IMR-90 (cell line): ENCODE measurements at regions not wholly inside any gene's neighbourhood (a gene's known extent, or its start where the extent isn't known, plus 50 kb on each side); places are given as distances from the start of the nearest gene placed in this dataset.

Source experiments
- ATAC-seq: fragments of 200-7000 bp; cut with Tn5 transposase; 2 replicates; pipeline ENCODE4 v1.9.1; 2020; ENCODE audit warnings: low read depth, mild to moderate bottlenecking, moderate library complexity
- BruUV-seq: library from RNA; stranded (reverse); fragments of 400-500 nt; replicated peaks from 2 replicates; lab custom pipeline; 2021; lab: Mats Ljungman, UMichigan
- CTCF ChIA-PET: fragments of 300-600 bp; formaldehyde crosslinking; extraction: SDS; loops from one replicate; lab custom pipeline; 2021; ENCODE audit warnings: antibody characterized with exemption; lab: Yijun Ruan, JAX
- POLR2A ChIA-PET: fragments of 300-600 bp; sonication (Branson Sonifier 250); formaldehyde crosslinking; loops from one replicate; lab custom pipeline; 2022; ENCODE audit warnings: antibody characterized with exemption; ENCODE audit not compliant: unreplicated experiment; lab: Charles Lee
- DNase-seq: peaks from one replicate; pipeline ENCODE4 v3.0.0; 2013
- H2AFZ ChIP-seq: replicated peaks from 2 replicates; pipeline ENCODE3; 2013; ENCODE audit warnings: low read length, mild to moderate bottlenecking; ENCODE audit not compliant: poor library complexity
- H2AK5ac ChIP-seq: 2 replicates; pipeline ENCODE4 v1.6.1; 2013; ENCODE audit warnings: low read depth, low read length, inconsistent platforms
- H2AK9ac ChIP-seq: replicated peaks from 2 replicates; pipeline ENCODE3; 2013; ENCODE audit warnings: mild to moderate bottlenecking, low read depth, low read length, moderate library complexity; ENCODE audit not compliant: poor library complexity
- H2BK120ac ChIP-seq: 2 replicates; pipeline ENCODE4 v1.6.1; 2013; ENCODE audit warnings: low read depth, low read length, inconsistent platforms
- H2BK15ac ChIP-seq: 3 replicates; pipeline ENCODE4 v1.6.1; 2013; ENCODE audit warnings: low read depth, low read length, inconsistent platforms
- H2BK20ac ChIP-seq: 2 replicates; pipeline ENCODE4 v1.6.1; 2013; ENCODE audit warnings: low read depth, mild to moderate bottlenecking, inconsistent platforms, low read length, moderate library complexity
- H2BK5ac ChIP-seq: 2 replicates; pipeline ENCODE4 v1.6.1; 2013; ENCODE audit warnings: mild to moderate bottlenecking, low read depth, low read length, inconsistent platforms; ENCODE audit not compliant: poor library complexity, severe bottlenecking
- H3K14ac ChIP-seq: replicated peaks from 2 replicates; pipeline ENCODE4 v1.6.1; 2013; ENCODE audit warnings: low read depth, low read length, inconsistent platforms
- H3K18ac ChIP-seq: 2 replicates; pipeline ENCODE4 v1.6.1; 2013; ENCODE audit warnings: low read depth, low read length, control low read depth
- H3K23ac ChIP-seq: 2 replicates; pipeline ENCODE4 v1.6.1; 2013; ENCODE audit warnings: low read depth, low read length, inconsistent platforms
- H3K27ac ChIP-seq: 2 replicates; pipeline ENCODE4 v1.5.1; 2013; ENCODE audit warnings: mild to moderate bottlenecking, control low read depth, low read length; ENCODE audit not compliant: insufficient read depth
- H3K27me3 ChIP-seq: 2 replicates; pipeline ENCODE4 v1.6.1; 2013; ENCODE audit warnings: low read length; ENCODE audit not compliant: control insufficient read depth, insufficient read depth
- H3K36me3 ChIP-seq: 2 replicates; pipeline ENCODE4 v1.6.1; 2013; ENCODE audit warnings: low read length, mixed read lengths; ENCODE audit not compliant: control insufficient read depth, insufficient read depth
- H3K4ac ChIP-seq: 2 replicates; pipeline ENCODE4 v1.6.1; 2013; ENCODE audit warnings: low read depth, low read length, inconsistent platforms
- H3K4me1 ChIP-seq: 2 replicates; pipeline ENCODE4 v1.6.1; 2013; ENCODE audit warnings: low read length, mixed read lengths; ENCODE audit not compliant: control insufficient read depth, insufficient read depth
- H3K4me2 ChIP-seq: 2 replicates; pipeline ENCODE4 v1.6.1; 2013; ENCODE audit warnings: low read depth, mild to moderate bottlenecking, control low read depth, low read length, moderate library complexity
- H3K4me3 ChIP-seq: 2 replicates; pipeline ENCODE4 v1.5.1; 2013; ENCODE audit warnings: low read depth, mild to moderate bottlenecking, control low read depth, low read length, moderate library complexity; ENCODE audit not compliant: insufficient read depth
- H3K56ac ChIP-seq: 2 replicates; pipeline ENCODE4 v1.6.1; 2013; ENCODE audit warnings: low read length, inconsistent platforms; ENCODE audit not compliant: insufficient read depth; ENCODE audit errors: extremely low read depth
- H3K79me1 ChIP-seq, 2 experiments: 2 replicates each; pipeline ENCODE4 v1.6.1; 2013; ENCODE audit warnings: low read length in 2 of 2, inconsistent platforms in 1 of 2, low read depth in 1 of 2
- H3K9ac ChIP-seq: 2 replicates; pipeline ENCODE4 v1.6.1; 2013; ENCODE audit warnings: low read depth, low read length, control low read depth
- H3K9me1 ChIP-seq: 2 replicates; pipeline ENCODE4 v1.6.1; 2013; ENCODE audit warnings: low read length, inconsistent platforms; ENCODE audit not compliant: insufficient read depth
- H3K9me3 ChIP-seq: 2 replicates; pipeline ENCODE4 v1.6.1; 2013; ENCODE audit warnings: low read length; ENCODE audit not compliant: control insufficient read depth, insufficient read depth
- H4K20me1 ChIP-seq: 2 replicates; pipeline ENCODE4 v1.6.1; 2013; ENCODE audit warnings: low read length, inconsistent platforms; ENCODE audit not compliant: insufficient read depth
- H4K5ac ChIP-seq: 2 replicates; pipeline ENCODE4 v1.6.1; 2013; ENCODE audit warnings: mild to moderate bottlenecking, low read depth, low read length, control low read depth
- H4K8ac ChIP-seq, 2 experiments: 2 replicates each; pipeline ENCODE4 v1.6.1; 2013; ENCODE audit warnings: low read depth in 2 of 2, low read length in 2 of 2, control low read depth in 1 of 2, inconsistent platforms in 1 of 2
- H4K91ac ChIP-seq: 2 replicates; pipeline ENCODE4 v1.6.1; 2013; ENCODE audit warnings: low read depth, low read length, inconsistent platforms; ENCODE audit not compliant: insufficient read depth
- CHD1 ChIP-seq: IDR thresholded peaks from 2 replicates; pipeline ENCODE4 v1.6.1; 2012; ENCODE audit warnings: low read depth, low read length, improper control_type of control experiment
- CTCF ChIP-seq: conservative IDR thresholded peaks from 2 replicates; pipeline ENCODE4 v1.5.1; 2012; ENCODE audit warnings: mild to moderate bottlenecking, low read depth, low read length, improper control_type of control experiment
- WGBS, 2 experiments: methylation state at CpG; one replicate each; pipeline versions ENCODE4 v1.1.5 to v1.1.7; 2013; ENCODE audit warnings: missing lambda C conversion rate in 2 of 2; ENCODE audit not compliant: insufficient read length in 1 of 2; ENCODE audit errors: extremely low coverage in 2 of 2; 5-methylcytosine and 5-hydroxymethylcytosine counted together
- dilution Hi-C: fragments of 300-500 bp; cut with HindIII; formaldehyde crosslinking; loops from one replicate; pipeline ENCODE4 v1.14.3; 2018; ENCODE audit warnings: low sequenced_read_pairs; ENCODE audit not compliant: unreplicated experiment
- in situ Hi-C: fragments of 300-500 bp; cut with MboI; formaldehyde crosslinking; loops from 3 replicates; pipeline ENCODE4 v1.14.3; 2019; ENCODE audit warnings: low sequenced_read_pairs, inconsistent platforms, mixed read lengths
- intact Hi-C: fragments of 100-400 bp; cut with micrococcal nuclease; formaldehyde crosslinking; loops from 2 replicates; pipeline ENCODE4 v1.10.0; 2022
- TF ChIP-seq, protein P1 (sequence below): fragments of 150-350 bp; IDR thresholded peaks from 2 replicates; pipeline ENCODE4 v1.6.1; 2016; ENCODE audit warnings: low read depth, mild to moderate bottlenecking, low read length, moderate library complexity, borderline replicate concordance

GRCh38 chr18:8980918-8981317, 121.6 kb upstream of the NDUFV2 start:
- Histone ChIP-seq H2BK20ac (peak overlapping the region; percentile 53), H2BK5ac (no peak overlapping the region), H3K27me3 (no peaks in the 10 kb centered on the region), H3K4me1 (peaks cover 8% of the 10 kb centered on the region), H3K23ac (no peak overlapping the region), H3K14ac (peak overlapping the region; percentile 35; the same call in 1 of the 2 replicates), H3K56ac (no peak overlapping the region), H3K36me3 (no peaks in the 10 kb centered on the region), H2AK9ac (no peak overlapping the region), H3K27ac (no peak overlapping the region), H4K20me1 (no peaks in the 10 kb centered on the region), H2AFZ (no peak overlapping the region), H3K79me1 (no peaks in the 10 kb centered on the region; a peak in 1 of 4 replicates), H3K9ac (no peak overlapping the region), H2BK15ac (peak overlapping the region; percentile 27; the same call in 2 of the 3 replicates), H4K5ac (peak overlapping the region; percentile 10; the same call in 1 of the 2 replicates), H4K8ac (peak overlapping the region; percentile 31 to 32; a peak in 2 of 4 replicates), H3K4ac (peak overlapping the region; percentile 66), H3K4me3 (no peak overlapping the region), H3K9me1 (peaks cover 11% of the 10 kb centered on the region), H3K4me2 (no peak overlapping the region), H3K9me3 (no peaks in the 10 kb centered on the region), H2AK5ac (peak overlapping the region; percentile 91), H2BK120ac (peak overlapping the region; percentile 88), H3K18ac (peak overlapping the region; percentile 27; the same call in 1 of the 2 replicates), H4K91ac (peak overlapping the region; percentile 75)
- dilution Hi-C loops = loop anchor here (25.0 kb wide), 1 partner anchor 294 kb away; no protein-coding TSS in a partner anchor
- CTCF ChIA-PET = no interaction called here
- ATAC-seq = no peak
- BruUV-seq = no TSS peak
- in situ Hi-C loops = loop anchor here (5.0 kb wide), 1 partner anchor 279 kb away; no protein-coding TSS in a partner anchor
- DNase-seq = no peak
- TF ChIP-seq CHD1 = no peak
- no peak for TF ChIP-seq CTCF
- TF ChIP-seq, protein P1, sequence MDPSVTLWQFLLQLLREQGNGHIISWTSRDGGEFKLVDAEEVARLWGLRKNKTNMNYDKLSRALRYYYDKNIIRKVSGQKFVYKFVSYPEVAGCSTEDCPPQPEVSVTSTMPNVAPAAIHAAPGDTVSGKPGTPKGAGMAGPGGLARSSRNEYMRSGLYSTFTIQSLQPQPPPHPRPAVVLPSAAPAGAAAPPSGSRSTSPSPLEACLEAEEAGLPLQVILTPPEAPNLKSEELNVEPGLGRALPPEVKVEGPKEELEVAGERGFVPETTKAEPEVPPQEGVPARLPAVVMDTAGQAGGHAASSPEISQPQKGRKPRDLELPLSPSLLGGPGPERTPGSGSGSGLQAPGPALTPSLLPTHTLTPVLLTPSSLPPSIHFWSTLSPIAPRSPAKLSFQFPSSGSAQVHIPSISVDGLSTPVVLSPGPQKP = no peak
- WGBS, 2 experiments = 89% methylated on average over 3 of the region's 6 CpGs; no CpG with 5 or more reads in 1 of the 2 experiments
- POLR2A ChIA-PET = no interaction called here
- intact Hi-C loops = no loop called here
